ENCODE measurements at regions not wholly inside any gene's neighbourhood (a gene's known extent, or its start where the extent isn't known, plus 50 kb on each side); places are given as distances from the start of the nearest gene placed in this dataset.

DNA sequence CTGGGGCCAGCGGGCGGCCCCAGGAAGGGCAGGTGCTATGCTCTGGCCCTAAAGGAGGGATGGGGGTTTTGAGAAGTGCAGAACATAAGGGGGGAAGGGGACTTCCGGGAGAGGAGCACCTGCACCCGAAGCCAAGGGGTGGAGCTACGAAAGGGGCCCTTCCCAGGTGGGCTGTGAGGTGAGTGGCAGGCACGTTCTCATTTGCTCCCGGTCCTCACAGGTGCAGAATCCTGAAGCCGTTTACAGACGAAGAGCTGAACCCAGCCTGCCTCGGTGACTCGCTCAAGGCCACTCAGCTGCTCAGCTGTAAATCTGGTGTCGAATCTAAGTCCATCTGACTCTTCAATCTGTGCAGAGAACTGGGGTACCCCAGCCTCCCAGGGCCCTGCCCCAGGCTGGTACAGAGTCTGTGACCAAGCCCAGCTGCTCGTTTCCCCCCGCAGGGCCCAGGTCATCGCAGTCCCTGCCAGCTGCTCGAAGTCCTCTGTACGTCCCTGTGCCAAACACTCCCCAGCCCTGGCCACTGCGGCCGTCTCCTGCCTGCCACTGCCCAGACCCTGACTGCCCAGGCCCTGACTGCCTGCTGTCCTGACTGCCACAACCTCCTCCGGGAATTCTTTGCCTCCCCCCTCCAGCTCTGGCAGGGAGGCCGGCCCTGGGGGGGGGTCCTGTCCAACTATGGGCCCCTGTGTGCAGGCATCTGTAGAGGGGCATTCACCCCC, 53.8 kb upstream of the RXRA start:
- no peak for DNase-seq (ENCODE audit: low spot score)
- H3K27ac ChIP-seq = no peak overlapping the region
- TF ChIP-seq, protein P1, sequence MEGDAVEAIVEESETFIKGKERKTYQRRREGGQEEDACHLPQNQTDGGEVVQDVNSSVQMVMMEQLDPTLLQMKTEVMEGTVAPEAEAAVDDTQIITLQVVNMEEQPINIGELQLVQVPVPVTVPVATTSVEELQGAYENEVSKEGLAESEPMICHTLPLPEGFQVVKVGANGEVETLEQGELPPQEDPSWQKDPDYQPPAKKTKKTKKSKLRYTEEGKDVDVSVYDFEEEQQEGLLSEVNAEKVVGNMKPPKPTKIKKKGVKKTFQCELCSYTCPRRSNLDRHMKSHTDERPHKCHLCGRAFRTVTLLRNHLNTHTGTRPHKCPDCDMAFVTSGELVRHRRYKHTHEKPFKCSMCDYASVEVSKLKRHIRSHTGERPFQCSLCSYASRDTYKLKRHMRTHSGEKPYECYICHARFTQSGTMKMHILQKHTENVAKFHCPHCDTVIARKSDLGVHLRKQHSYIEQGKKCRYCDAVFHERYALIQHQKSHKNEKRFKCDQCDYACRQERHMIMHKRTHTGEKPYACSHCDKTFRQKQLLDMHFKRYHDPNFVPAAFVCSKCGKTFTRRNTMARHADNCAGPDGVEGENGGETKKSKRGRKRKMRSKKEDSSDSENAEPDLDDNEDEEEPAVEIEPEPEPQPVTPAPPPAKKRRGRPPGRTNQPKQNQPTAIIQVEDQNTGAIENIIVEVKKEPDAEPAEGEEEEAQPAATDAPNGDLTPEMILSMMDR (conservative IDR thresholded peaks at IDR 0.05; ENCODE audit: low read depth) = no peak
- CTCF ChIA-PET = interaction anchor here (0.6 kb wide), 3 partner anchors 38 to 171 kb away, joined by 3 to 6 read pairs (median 4); no protein-coding TSS in a partner anchor
- POLR2A ChIA-PET (ENCODE audit: low non-redundant PET) = no interaction called here

DNA sequence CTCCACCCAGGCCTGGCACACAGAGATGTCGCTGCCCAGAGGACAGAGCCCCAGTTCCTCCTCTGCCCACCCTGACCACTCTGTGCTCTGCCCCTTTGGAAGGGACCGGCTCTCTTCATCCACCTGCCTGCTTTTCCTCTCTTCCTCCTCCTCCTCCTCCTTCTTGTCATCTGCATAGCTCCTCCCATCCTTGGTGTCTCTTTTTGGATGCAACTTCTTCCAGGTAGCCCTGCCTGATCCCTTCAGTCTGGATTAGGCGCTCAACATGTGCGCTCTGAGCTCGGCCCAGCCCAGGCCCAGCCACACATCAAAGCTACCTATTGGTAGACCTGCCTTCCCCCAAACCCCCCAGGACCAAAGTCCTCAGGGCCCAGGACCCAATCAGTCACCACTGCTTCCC, 52.6 kb upstream of the RXRA start:
- CTCF ChIA-PET = interaction anchor here (0.7 kb wide), 1 partner anchor 170 kb away, joined by 3 read pairs; no protein-coding TSS in a partner anchor
- TF ChIP-seq, protein P1 (conservative IDR thresholded peaks at IDR 0.05; ENCODE audit: low read depth) = no peak
- POLR2A ChIA-PET (ENCODE audit: low non-redundant PET) = no interaction called here
- DNase-seq (ENCODE audit: low spot score) = no peak
- no peak overlapping the region for H3K27ac ChIP-seq

DNA sequence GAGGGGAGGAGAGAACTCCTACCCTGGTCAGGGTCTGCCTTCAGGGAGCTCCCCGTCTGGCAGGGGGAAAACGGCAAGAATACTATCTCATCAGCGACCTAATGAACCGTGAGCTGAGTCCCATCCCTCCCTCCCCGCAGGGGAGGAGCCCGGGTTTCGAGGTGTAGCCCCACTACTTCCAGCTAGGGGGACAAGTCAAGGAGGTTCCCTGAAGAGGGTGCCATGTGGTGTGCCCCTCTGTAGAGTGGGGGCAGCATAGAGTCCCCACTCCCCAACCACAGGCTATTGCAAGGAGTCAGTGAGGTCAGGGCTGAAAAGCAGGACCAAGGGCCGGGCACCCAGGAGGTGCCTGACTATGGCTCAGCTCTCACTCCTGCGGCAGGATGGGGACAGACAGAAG, 50.9 kb upstream of the RXRA start:
- H3K27ac ChIP-seq = no peak overlapping the region
- ChIA-PET POLR2A (ENCODE audit: low non-redundant PET) (no interaction called here), CTCF (no interaction called here)
- TF ChIP-seq, protein P1 (conservative IDR thresholded peaks at IDR 0.05; ENCODE audit: low read depth) = no peak
- DNase-seq (ENCODE audit: low spot score) = no peak

DNA sequence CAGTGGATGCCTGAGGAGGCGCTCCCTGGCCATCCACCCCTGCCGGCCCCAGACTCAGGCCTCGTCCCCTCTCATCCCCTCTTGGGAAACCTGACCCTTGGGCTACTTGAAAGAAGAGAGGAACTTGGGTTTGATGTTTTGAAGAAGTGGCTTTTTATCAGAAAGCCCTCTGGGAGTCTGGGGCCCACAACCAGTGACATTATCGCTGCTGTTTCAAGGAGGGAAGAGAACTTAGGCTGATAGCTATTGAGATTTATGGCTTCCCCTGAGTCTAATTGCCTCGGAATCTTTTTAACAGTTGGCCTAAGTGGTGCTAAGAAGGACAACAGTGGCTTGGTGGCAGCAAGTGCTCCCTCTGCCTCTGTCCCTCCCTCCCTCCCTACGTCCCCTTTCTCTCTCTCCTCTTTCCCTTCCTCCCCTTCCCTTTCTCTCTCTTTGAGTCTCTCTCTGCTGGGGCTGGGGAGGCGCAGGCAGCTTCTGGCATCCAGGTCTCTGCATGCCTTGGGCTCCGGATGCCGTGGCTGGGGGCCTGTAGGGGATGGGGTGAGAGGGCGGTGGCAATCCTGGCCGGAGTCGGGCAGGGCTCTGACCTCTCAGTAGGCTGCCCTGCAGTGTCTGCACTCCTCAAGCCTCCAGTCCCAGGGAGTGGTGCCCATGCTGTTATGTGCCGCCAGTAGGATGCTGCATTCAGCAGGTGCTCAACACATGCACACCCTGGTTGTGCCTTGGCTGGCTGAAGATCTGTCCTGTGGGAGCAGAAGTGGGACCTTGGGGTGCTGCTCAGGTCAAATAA, 49.6 kb upstream of the RXRA start:
- TF ChIP-seq, protein P1 (conservative IDR thresholded peaks at IDR 0.05; ENCODE audit: low read depth) = no peak
- DNase-seq (ENCODE audit: low spot score) = no peak
- H3K27ac ChIP-seq = no peak overlapping the region
- ChIA-PET CTCF (no interaction called here), POLR2A (ENCODE audit: low non-redundant PET) (no interaction called here)
